ENCODE measurements at regions not wholly inside any gene's neighbourhood (a gene's known extent, or its start where the extent isn't known, plus 50 kb on each side); places are given as distances from the start of the nearest gene placed in this dataset.

- TF ChIP-seq, protein P1, sequence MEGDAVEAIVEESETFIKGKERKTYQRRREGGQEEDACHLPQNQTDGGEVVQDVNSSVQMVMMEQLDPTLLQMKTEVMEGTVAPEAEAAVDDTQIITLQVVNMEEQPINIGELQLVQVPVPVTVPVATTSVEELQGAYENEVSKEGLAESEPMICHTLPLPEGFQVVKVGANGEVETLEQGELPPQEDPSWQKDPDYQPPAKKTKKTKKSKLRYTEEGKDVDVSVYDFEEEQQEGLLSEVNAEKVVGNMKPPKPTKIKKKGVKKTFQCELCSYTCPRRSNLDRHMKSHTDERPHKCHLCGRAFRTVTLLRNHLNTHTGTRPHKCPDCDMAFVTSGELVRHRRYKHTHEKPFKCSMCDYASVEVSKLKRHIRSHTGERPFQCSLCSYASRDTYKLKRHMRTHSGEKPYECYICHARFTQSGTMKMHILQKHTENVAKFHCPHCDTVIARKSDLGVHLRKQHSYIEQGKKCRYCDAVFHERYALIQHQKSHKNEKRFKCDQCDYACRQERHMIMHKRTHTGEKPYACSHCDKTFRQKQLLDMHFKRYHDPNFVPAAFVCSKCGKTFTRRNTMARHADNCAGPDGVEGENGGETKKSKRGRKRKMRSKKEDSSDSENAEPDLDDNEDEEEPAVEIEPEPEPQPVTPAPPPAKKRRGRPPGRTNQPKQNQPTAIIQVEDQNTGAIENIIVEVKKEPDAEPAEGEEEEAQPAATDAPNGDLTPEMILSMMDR (conservative IDR thresholded peaks at IDR 0.05; ENCODE audit: low read length), result no peak
- no peak for TF ChIP-seq EZH2phosphoT487 (IDR thresholded peaks at IDR 0.05; ENCODE audit: borderline replicate concordance, low read depth, low read length)
Measured at GRCh38 chr1:25150985-25151495, 81.3 kb downstream of the SYF2 start.
